ENCODE measurements at regions not wholly inside any gene's neighbourhood (a gene's known extent, or its start where the extent isn't known, plus 50 kb on each side); places are given as distances from the start of the nearest gene placed in this dataset.

- no peak for DNase-seq (ENCODE audit: low read depth in 2 of 2)
Observed at GRCh38 chr3:178246004-178246403, 290.2 kb upstream of the KCNMB2 start.

DNA sequence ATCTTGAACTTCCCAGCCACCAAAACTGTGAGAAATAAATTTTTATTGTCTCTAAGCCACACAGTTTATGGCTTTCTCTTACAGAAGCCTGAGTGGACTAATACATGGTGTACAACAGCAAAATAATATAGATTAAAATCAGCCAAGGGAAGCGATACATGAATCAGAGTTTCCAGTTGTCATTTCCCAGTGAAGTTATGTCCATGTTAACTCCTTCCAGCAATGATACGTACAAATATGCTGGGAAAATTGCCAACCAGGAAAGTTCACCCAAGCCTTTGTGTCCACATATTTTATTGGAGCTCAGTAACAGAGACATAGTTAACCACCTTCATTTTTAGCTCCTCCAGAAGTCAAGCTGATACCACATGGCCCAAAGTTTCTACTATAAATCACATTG lies 280.9 kb upstream of the KCNMB2 start:
- no peak for DNase-seq (ENCODE audit: low read depth in 2 of 2)

DNA sequence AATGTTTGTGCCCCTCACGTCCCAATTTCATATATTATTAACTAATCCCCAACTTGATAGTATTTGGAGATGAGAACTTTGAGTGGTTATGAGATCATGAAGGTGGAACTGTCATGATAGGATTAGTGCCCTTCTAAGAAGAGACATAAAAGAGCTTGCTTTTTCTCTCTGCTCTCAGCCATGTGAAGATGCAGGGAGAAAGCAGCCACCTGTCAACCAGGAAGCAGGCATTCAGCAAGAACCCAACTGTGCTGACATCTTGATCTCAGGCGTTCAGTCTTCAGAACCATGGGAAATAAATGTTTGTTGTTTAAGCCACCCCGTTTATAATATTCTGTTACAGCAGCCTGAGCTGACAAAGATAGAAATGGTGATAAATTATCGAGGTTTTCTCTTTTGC lies 278.7 kb upstream of the KCNMB2 start:
- DNase-seq (ENCODE audit: low read depth in 2 of 2), result no peak

DNA sequence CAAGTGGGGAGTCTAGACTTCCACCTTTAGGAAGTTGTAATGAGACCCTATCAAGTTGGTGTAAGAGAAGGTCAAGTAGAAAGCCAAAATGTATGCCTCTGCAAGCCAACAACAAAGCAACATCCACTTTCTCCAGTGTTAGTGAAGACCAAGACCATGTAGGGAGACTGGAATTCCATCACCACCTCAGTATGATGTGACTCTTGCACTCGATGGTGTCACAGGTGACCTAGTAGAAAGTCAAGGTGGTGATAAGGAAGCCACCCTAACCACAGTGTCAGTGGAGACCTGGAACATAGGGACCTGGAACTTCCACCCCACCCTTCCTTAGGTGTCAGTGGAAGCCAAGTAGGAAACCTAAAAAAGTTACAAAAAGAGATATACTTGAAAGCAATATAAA lies 278.1 kb upstream of the KCNMB2 start:
- DNase-seq (ENCODE audit: low read depth in 2 of 2), result no peak

DNA sequence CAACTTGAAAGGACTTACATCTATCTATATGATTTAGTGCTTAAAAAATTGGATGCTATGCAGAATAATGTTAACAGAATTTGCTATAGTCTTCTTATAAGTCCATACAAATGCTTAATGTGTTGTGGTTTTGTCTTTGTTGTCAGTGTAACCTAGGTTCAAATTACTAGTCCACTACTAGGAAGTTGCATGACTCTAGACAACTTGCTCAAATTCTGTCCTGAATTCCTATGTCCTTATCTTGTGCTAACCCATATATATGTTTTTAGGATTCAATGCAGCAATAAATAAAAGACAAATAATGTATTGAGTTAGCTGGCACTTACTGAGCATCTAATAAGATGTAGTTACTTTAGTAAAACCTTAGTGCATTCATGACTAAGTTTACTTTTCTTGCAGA lies 276.5 kb upstream of the KCNMB2 start:
- no peak for DNase-seq (ENCODE audit: low read depth in 2 of 2)

DNA sequence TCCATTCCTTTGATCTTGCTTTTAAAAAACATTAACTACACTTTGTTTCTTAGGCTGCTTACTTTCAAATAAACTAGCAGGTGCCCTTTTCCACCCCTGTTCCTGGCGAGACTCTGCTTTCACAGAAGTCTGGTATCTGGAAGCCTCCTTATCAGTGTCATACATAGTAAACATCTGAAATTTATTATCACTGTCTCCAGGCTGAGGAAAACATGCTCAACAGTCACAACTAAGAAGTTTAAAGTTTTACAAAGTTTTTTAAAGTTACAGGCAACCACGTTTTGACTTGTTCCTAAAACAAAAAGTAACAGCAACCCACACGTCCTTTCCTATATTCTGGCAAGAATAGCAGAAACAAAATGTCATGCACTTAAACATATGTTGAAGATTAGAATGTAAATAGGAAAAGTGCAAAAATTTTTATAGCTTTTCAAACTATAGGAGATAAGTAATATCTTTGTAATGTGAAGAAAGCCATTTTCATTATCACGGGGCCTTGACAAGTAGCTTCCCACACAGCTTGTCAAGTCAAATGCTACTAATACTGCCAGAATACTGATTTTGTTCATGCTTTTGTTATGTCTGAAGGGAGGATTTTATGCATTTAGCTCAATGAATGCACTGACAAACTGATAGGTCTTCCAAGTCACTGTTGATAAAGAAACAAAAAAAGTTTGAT lies 275.2 kb upstream of the KCNMB2 start:
- DNase-seq (ENCODE audit: low read depth in 2 of 2), result no peak

GRCh38 chr3:178263236-178263916 lies 272.9 kb upstream of the KCNMB2 start:
- no peak for DNase-seq (ENCODE audit: low read depth in 2 of 2)

DNA sequence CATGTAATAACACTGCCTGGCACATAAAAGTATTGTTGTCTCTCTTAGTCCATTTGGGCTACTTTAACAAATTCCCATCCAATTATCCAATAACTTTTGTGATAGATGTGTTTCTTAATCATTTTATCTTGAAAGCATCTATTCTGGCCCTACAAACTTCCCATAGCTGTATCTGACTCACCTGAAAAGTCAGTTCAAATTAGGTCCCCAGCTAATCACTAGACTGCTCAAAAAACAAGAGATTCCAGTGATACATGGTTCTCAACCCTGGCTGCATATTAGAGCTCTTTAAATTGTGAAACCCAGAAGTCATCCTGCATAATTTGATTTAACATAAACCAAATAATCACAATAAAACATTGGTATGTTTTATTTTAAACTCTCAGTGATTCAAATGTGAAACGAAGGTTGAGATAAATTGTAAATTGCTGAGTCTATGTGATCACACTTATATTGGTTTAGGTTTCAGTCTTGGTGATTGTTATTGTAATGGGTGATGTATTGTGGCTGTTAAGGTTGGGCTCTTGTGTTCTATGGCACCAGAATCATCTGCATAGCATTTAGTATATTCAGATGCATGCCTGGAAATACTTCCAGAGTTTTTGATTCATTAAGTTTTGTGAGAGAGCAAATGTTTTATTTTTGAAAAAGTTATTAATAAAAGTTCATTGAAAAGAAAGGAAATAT lies 268.9 kb upstream of the KCNMB2 start:
- no peak for DNase-seq (ENCODE audit: low read depth in 2 of 2)

DNA sequence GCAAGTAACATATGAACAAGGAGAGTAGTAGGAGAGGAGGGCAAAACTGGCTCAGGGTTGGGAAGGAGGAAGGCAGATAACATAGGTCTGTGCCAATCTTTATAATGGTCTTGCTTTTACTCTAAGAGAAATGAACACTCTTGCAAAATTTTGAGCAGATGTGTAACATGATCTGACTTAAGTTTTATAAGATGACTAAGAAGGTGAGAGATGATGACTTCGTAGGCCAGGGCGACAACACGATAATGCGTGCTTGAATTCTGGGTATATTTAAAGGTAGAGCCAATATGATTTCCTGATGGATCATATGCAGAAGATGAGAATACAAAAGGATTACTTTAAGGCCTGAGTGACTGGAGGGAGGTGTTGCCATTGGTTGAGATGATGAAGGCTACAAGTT lies 265.4 kb upstream of the KCNMB2 start:
- DNase-seq (ENCODE audit: low read depth in 2 of 2), result no peak

DNA sequence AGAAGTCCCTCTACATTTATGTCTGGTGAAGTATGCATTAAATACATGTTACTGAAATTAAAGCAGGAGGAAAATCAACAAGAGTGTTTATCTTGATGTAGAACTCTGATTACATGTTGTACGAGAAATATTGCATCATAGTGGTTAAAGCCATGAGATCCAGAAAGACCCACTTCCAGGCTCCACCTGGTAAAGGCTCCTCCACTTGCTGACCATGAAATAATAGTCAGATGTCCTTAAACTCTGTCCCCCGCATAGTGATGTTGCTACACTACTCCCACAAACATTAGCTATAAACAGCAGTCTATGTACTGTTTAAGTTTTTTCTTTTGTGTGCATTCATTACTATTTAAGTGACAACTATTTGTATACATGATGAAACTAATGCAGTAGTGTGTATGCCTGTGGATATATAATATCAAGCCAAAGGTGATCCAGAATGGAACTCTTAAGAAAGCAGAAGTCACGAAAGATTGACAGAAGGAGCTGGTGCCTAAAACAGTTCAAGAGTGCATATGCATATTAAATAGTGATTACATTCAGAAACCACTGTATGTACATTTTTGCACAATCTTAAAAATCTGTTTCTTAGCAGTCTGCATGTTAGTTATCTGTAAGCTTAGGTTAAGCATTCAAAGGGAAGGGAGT lies 264.4 kb upstream of the KCNMB2 start:
- DNase-seq (ENCODE audit: low read depth in 2 of 2), result no peak

- no peak for DNase-seq (ENCODE audit: low read depth in 2 of 2)
Observed at GRCh38 chr3:178272841-178273240, 263.4 kb upstream of the KCNMB2 start.

- DNase-seq (ENCODE audit: low read depth in 2 of 2), result no peak
Observed at GRCh38 chr3:178274711-178275110, 261.5 kb upstream of the KCNMB2 start.

GRCh38 chr3:178275311-178275710 lies 260.9 kb upstream of the KCNMB2 start:
- no peak for DNase-seq (ENCODE audit: low read depth in 2 of 2)

GRCh38 chr3:178275793-178276192 lies 260.4 kb upstream of the KCNMB2 start:
- no peak for DNase-seq (ENCODE audit: low read depth in 2 of 2)

- DNase-seq (ENCODE audit: low read depth in 2 of 2), result no peak
Observed at GRCh38 chr3:178277605-178278004, 258.6 kb upstream of the KCNMB2 start.

DNA sequence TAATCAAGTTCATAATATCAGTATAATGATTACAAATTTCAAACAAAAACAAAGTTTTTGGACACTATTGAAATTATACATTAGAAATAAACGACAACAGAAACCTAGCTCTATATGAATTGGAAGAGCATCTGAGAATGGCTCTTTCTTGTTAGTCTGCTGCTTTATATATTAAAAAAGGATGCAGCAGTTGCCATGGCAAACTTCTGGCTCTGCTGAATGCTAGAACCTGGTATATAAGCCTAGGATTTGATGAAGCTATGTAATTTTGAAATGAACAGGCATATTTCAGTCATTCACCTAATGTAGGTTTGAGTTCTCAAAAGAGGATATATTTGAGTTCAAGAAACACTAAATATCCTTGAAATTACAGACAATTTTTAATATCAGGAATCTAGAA lies 252.7 kb upstream of the KCNMB2 start:
- DNase-seq (ENCODE audit: low read depth in 2 of 2), result no peak

GRCh38 chr3:178284181-178284580 lies 252.1 kb upstream of the KCNMB2 start:
- no peak for DNase-seq (ENCODE audit: low read depth in 2 of 2)

- no peak for DNase-seq (ENCODE audit: low read depth in 2 of 2)
Observed at GRCh38 chr3:178288074-178288473, 248.2 kb upstream of the KCNMB2 start.

DNA sequence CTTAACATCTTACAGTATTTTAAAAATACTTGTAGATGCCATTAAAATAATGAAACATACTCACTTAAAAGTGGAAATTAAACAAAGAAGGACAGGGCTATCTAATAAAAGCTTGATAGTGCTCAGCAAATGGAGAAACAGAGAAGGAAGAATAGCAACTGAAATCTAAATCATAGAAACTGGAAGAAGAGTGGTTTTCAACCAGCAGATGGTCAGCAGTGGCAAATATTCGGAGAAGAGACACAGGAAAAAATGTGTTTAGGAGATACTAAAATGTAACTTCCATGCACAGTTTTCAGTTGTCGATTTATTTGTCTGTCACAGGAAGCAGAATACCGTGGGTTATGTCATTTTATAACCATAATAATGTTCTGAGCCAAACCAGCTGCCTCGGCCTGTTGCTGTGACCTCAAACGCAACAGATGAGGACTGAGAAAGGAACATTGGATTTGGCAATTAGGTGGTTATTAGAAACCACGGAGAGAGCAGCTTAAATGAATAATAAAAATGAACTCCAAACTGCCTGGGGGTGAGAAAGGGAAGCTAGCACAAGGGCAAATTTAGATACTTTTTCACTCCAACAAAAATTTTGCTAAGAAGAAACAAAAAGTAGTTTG lies 246.6 kb upstream of the KCNMB2 start:
- no peak for DNase-seq (ENCODE audit: low read depth in 2 of 2)

- no peak for DNase-seq (ENCODE audit: low read depth in 2 of 2)
Observed at GRCh38 chr3:178291574-178292370, 244.5 kb upstream of the KCNMB2 start.

DNA sequence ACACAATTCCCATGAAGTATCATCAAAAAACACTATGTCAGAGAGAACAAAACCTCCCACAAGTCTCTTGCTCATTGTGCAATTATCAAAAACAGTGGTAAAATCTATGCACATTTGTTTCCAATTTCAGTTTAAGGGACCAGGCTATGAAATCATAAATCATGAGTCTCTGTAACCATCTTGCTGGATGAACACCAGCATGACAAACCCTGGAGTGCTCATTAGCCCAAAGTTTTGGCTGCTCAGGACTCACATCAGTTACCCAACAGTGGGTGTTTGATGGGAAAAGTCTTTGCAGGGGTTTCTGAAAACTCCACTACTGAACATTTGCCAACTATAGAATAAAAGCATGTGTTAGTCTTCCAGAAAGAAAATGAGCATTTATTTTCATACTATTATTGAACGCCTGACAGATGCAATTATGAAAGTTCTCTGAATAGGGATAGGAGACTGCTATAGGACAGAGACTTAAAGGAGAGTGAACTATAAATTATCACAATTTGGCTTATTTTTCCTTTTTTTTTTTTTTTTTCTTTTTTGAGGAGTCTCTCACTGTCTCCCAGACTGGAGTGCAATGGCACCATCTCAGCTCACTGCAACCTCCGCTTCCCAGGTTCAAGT lies 240.8 kb upstream of the KCNMB2 start:
- no peak for DNase-seq (ENCODE audit: low read depth in 2 of 2)

Measured in stimulated activated CD8-positive, alpha-beta memory T cell treated with anti-CD3 and anti-CD28 coated beads, Interleukin-15, amount 100 ng/mL, for 48 hours (primary cell).